ENCODE measurements at regions not wholly inside any gene's neighbourhood (a gene's known extent, or its start where the extent isn't known, plus 50 kb on each side); places are given as distances from the start of the nearest gene placed in this dataset.

- TF ChIP-seq RBM39 (optimal IDR thresholded peaks at IDR 0.05; ENCODE audit: low read depth, low read length): no peak
- TF ChIP-seq BRD9 (IDR thresholded peaks at IDR 0.05; ENCODE audit: low read depth, partially characterized antibody): no peak
- TF ChIP-seq HLTF (IDR thresholded peaks at IDR 0.05): no peak
- TF ChIP-seq DLX4 (CRISPR knock-in tag; IDR thresholded peaks at IDR 0.05): no peak
- no peak for TF ChIP-seq GTF2F1 (IDR thresholded peaks at IDR 0.05; ENCODE audit: low read depth, low read length)
- TF ChIP-seq E2F6 (IDR thresholded peaks at IDR 0.05; ENCODE audit: borderline replicate concordance in 1 of 2, extremely low read depth in 1 of 2, insufficient read depth in 1 of 2, insufficient read length in 1 of 2, low read depth in 1 of 2, low read length in 1 of 2, poor library complexity in 1 of 2, severe bottlenecking in 1 of 2): no peak
- TF ChIP-seq CBX8 (IDR thresholded peaks at IDR 0.05; ENCODE audit: borderline replicate concordance, extremely low read depth, low read depth, low read length, poor library complexity, severe bottlenecking): no peak
- no peak for TF ChIP-seq ESRRA (IDR thresholded peaks at IDR 0.05; ENCODE audit: borderline replicate concordance, low read depth)
- TF ChIP-seq ZNF274 (IDR thresholded peaks at IDR 0.05; ENCODE audit: borderline replicate concordance, low read depth, low read length): no peak
- TF ChIP-seq ETS1 (conservative IDR thresholded peaks at IDR 0.05; ENCODE audit: control insufficient read depth, low read depth, low read length): no peak
- TF ChIP-seq PREB (CRISPR knock-in tag; IDR thresholded peaks at IDR 0.05): no peak
Observed at GRCh38 chr10:123529146-123529760, 136.9 kb upstream of the GPR26 start (continued).
